Ishikawa (cell line): ENCODE measurements at regions not wholly inside any gene's neighbourhood (a gene's known extent, or its start where the extent isn't known, plus 50 kb on each side); places are given as distances from the start of the nearest gene placed in this dataset.

Experiments used
- CEBPB ChIP-seq: IDR thresholded peaks from 2 replicates; pipeline ENCODE4 v1.6.1; 2012
- CREB1 ChIP-seq: IDR thresholded peaks from 2 replicates; pipeline ENCODE4 v1.6.1; 2012; ENCODE audit warnings: low read depth
- EGR1 ChIP-seq: IDR thresholded peaks from 2 replicates; pipeline ENCODE4 v1.6.1; 2012
- EP300 ChIP-seq: IDR thresholded peaks from 2 replicates; pipeline ENCODE4 v1.6.1; 2012; ENCODE audit warnings: borderline replicate concordance
- FOXM1 ChIP-seq: IDR thresholded peaks from 2 replicates; pipeline ENCODE4 v1.6.1; 2012; ENCODE audit warnings: low read depth, borderline replicate concordance
- MAX ChIP-seq: IDR thresholded peaks from 2 replicates; pipeline ENCODE4 v1.6.1; 2012
- REST ChIP-seq: IDR thresholded peaks from 2 replicates; pipeline ENCODE4 v1.6.1; 2012; ENCODE audit warnings: low read depth, mild to moderate bottlenecking
- TCF12 ChIP-seq: IDR thresholded peaks from 2 replicates; pipeline ENCODE4 v1.6.1; 2012; ENCODE audit warnings: low read depth
- USF1 ChIP-seq: IDR thresholded peaks from 2 replicates; pipeline ENCODE4 v1.6.1; 2012

- no peak for TF ChIP-seq TCF12
- TF ChIP-seq EP300: no peak
- TF ChIP-seq REST: no peak
- peak; percentile 44; the same call in 1 of the 2 replicates for TF ChIP-seq CEBPB
- TF ChIP-seq FOXM1: no peak
- TF ChIP-seq USF1: no peak
- TF ChIP-seq MAX: no peak
- no peak for TF ChIP-seq CREB1
- no peak for TF ChIP-seq EGR1
Measured at GRCh38 chr22:22748297-22748743, 103.9 kb downstream of the GGTLC2 start.
